Stomach (tissue), 8 donors: ENCODE measurements at regions not wholly inside any gene's neighbourhood (a gene's known extent, or its start where the extent isn't known, plus 50 kb on each side); places are given as distances from the start of the nearest gene placed in this dataset.

Source experiments
- DNase-seq, 2 donors: peaks; one replicate each; pipeline versions ENCODE4 v3.0.0 to v3.0.0-alpha.2; 2013 to 2019
- H3K27ac ChIP-seq, 5 donors: fragments of 200-600 bp in 4 of 5; sonication (generic) in 4 of 5; one replicate each; pipeline ENCODE4 v1.5.1; 2013 to 2019; ENCODE audit warnings: mild to moderate bottlenecking in 1 of 5, moderate library complexity in 1 of 5
- H3K27me3 ChIP-seq, 3 donors: fragments of 200-600 bp; sonication (generic); one replicate each; pipeline ENCODE4 v1.5.1; 2017 to 2019; ENCODE audit warnings: mixed run types in 1 of 3
- H3K36me3 ChIP-seq, 4 donors: fragments of 200-600 bp; sonication (generic); 1 replicate in 3 of 4; 2 replicates in 1 of 4; pipeline ENCODE4 v1.5.1; 2016 to 2019
- H3K4me1 ChIP-seq, 4 donors: fragments of 200-600 bp; sonication (generic); one replicate each; pipeline ENCODE4 v1.5.1; 2016 to 2019
- H3K4me3 ChIP-seq, 4 donors: fragments of 200-600 bp; sonication (generic) in 3 of 4; one replicate each; pipeline ENCODE4 v1.5.1; 2016 to 2019; ENCODE audit warnings: mild to moderate bottlenecking in 1 of 4
- H3K9me3 ChIP-seq, 4 donors: fragments of 200-600 bp; sonication (generic); one replicate each; pipeline ENCODE4 v1.5.1; 2016 to 2019
- EP300 ChIP-seq: sonication (generic); formaldehyde crosslinking; IDR thresholded peaks from one replicate; pipeline ENCODE4 v1.6.1; 2017; ENCODE audit warnings: antibody characterized with exemption
- POLR2A ChIP-seq, 4 donors: fragments of 450-650 bp; IDR thresholded peaks; one replicate each; pipeline ENCODE4 v1.6.1; 2016; ENCODE audit warnings: antibody characterized with exemption in 4 of 4, control low read depth in 2 of 4, mild to moderate bottlenecking in 1 of 4, moderate library complexity in 1 of 4
- POLR2AphosphoS5 ChIP-seq, 3 donors: sonication (generic); formaldehyde crosslinking; IDR thresholded peaks; one replicate each; pipeline ENCODE4 v1.6.1; 2016; ENCODE audit warnings: antibody characterized with exemption in 3 of 3
- WGBS, 5 donors: extraction: QIAGEN DNeasy Blood & Tissue Kit in 3 of 5; methylation state at CpG; one replicate each; pipeline versions ENCODE4 v1.1.5 to v1.1.7; 2013 to 2018; 5-methylcytosine and 5-hydroxymethylcytosine counted together
- intact Hi-C: fragments of 100-400 bp; cut with DNase I; formaldehyde crosslinking; loops from one replicate; pipeline ENCODE4 v1.15.1; 2023; ENCODE audit warnings: low total_unique reads
- TF ChIP-seq, protein P1 (sequence below), 7 experiments: fragments of 450-650 bp in 4 of 7; fragments of 200-600 bp in 3 of 7; sonication (generic) in 3 of 7; IDR thresholded peaks; one replicate each; pipeline ENCODE4 v1.5.1; 2016 to 2019; ENCODE audit warnings: antibody characterized with exemption in 7 of 7, control low read depth in 2 of 7, mild to moderate bottlenecking in 1 of 7
- donor health status: healthy with polysubstance abuse.
- donor health status: Bipolar disorder and iron deficiency.
- donor health status: healthy.

DNA sequence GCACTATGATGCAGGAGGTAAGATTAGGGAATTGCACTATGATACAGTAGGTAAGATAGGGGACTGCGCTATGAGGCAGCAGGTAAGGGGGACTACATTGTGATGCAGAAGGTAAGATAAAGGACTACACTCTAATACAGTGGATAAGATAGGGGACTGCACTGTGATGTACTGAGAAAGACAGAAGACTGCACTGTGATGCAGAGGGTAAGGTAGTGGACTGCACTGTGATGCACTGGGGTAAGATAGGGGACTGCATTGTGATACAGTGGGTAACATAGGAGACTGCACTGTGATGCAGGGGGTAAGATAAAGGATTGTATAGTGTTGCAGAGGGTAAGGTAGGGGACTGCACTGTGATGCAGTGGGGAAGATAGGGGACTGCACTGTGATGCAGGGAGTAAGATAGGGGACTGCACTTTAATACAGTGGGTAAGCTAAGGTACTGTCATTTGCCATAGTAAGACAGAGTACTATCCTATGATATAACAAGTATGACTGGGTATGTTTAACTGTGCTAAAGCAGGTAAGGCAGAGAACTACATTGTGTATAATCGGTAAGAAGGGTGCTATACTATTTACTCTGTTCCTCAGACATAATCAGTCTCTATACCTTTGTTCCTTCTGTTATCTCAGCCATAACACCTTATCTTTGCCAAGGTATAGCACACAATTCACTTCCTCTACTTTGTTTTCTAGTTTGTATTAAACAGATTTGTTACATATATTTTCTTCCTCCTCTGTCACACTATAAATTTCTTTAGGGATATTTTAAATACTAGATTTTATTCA, 208.5 kb downstream of the BARHL2 start:
- WGBS, 5 donors: 40 to 80% (median 61%) methylated on average over 2 of the region's 2 CpGs

DNA sequence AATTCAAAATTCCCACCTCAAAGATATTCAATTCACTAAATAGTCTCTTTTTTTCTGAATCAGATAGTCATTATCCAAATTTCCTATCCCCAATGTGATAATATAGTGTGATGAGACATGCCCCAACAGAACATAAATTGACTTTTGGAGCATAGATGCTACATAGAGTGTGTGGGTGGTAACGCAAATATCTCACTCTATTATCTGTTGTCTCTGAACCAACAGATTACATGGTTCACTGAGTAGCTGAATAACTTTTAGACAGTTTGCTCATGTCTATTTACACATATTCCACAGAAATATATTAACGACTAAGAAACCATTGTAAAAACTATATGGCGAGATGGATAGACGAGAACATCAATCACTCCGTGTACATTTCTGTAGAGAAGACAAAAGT, 209.9 kb downstream of the BARHL2 start:
- TF ChIP-seq POLR2AphosphoS5 (IDR thresholded peaks at IDR 0.05) (no peak), POLR2A (IDR thresholded peaks at IDR 0.05) (no peak), EP300 (no peak)
- TF ChIP-seq, protein P1, sequence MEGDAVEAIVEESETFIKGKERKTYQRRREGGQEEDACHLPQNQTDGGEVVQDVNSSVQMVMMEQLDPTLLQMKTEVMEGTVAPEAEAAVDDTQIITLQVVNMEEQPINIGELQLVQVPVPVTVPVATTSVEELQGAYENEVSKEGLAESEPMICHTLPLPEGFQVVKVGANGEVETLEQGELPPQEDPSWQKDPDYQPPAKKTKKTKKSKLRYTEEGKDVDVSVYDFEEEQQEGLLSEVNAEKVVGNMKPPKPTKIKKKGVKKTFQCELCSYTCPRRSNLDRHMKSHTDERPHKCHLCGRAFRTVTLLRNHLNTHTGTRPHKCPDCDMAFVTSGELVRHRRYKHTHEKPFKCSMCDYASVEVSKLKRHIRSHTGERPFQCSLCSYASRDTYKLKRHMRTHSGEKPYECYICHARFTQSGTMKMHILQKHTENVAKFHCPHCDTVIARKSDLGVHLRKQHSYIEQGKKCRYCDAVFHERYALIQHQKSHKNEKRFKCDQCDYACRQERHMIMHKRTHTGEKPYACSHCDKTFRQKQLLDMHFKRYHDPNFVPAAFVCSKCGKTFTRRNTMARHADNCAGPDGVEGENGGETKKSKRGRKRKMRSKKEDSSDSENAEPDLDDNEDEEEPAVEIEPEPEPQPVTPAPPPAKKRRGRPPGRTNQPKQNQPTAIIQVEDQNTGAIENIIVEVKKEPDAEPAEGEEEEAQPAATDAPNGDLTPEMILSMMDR (IDR thresholded peaks at IDR 0.05): no peak
- 67 to 91% (median 85%) methylated on average over 5 of the region's 5 CpGs for WGBS, 5 donors
- no peak for DNase-seq

More for the DNA sequence above, 208.5 kb downstream of the BARHL2 start:
- H3K27me3 ChIP-seq: no peaks in the 10 kb centered on the region
- H3K9me3 ChIP-seq: no peaks in the 10 kb centered on the region
- no peaks in the 10 kb centered on the region for H3K36me3 ChIP-seq
- no peak overlapping the region for H3K27ac ChIP-seq
- no peaks in the 10 kb centered on the region for H3K4me1 ChIP-seq
- DNase-seq: no peak
- no peak overlapping the region for H3K4me3 ChIP-seq
- intact Hi-C loops: no loop called here
- TF ChIP-seq EP300 (no peak), POLR2A (IDR thresholded peaks at IDR 0.05) (no peak), POLR2AphosphoS5 (IDR thresholded peaks at IDR 0.05) (no peak)
- TF ChIP-seq, protein P1 (IDR thresholded peaks at IDR 0.05): no peak

DNA sequence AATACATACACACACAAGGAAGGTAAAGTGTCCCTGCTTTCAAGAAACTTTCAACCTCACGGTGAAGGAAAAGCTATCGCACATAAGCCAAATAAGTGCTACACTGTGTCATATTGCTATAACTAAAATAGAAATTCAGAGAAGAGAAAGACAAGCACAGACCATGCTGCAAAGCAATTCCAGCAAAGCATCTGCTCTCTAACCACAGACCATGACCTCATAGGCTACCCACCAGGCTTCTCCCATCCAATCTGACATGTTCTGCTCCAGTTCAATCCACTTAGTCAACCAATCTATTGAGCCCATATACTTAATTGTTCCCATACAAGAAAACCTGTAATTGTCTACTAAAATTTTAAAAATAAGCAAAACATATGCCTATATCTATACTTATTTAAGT, 211.3 kb downstream of the BARHL2 start:
- 92 to 98% (median 97%) methylated on average over 2 of the region's 2 CpGs for WGBS, 5 donors
- H3K27ac ChIP-seq: no peak overlapping the region
- no peak for DNase-seq
- TF ChIP-seq POLR2A (IDR thresholded peaks at IDR 0.05): no peak
- no peak for TF ChIP-seq POLR2AphosphoS5 (IDR thresholded peaks at IDR 0.05)
- TF ChIP-seq, protein P1 (IDR thresholded peaks at IDR 0.05): no peak
- no peak for TF ChIP-seq EP300
- H3K9me3 ChIP-seq: no peaks in the 10 kb centered on the region
- no peak overlapping the region for H3K4me3 ChIP-seq
- H3K27me3 ChIP-seq: no peaks in the 10 kb centered on the region
- intact Hi-C loops: no loop called here
- no peaks in the 10 kb centered on the region for H3K36me3 ChIP-seq
- no peaks in the 10 kb centered on the region for H3K4me1 ChIP-seq

More for the DNA sequence above, 209.9 kb downstream of the BARHL2 start:
- H3K9me3 ChIP-seq: no peaks in the 10 kb centered on the region
- H3K27ac ChIP-seq: no peak overlapping the region
- H3K27me3 ChIP-seq: no peaks in the 10 kb centered on the region
- H3K36me3 ChIP-seq: no peaks in the 10 kb centered on the region
- intact Hi-C loops: no loop called here
- no peak overlapping the region for H3K4me3 ChIP-seq
- H3K4me1 ChIP-seq: no peaks in the 10 kb centered on the region

DNA sequence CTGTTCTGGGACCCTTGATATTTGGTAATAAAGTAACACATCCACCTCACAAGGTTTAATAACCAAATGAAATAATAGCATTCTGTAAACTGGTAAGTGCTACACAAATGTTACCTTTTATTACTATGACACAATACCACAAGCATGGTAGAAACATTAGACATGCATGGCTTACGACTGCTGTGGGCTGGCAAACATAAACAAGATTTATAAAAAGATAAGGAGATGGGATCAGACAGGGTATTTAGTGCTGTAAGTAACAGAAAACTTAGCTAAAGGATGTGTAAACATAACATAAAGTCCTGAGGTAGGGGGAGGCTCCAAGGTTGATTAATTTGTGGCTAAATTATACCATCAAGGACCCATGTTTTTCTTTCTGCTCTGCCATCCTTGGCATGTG, 212.6 kb downstream of the BARHL2 start:
- Histone ChIP-seq H3K27ac (no peak overlapping the region), H3K27me3 (no peaks in the 10 kb centered on the region), H3K9me3 (no peaks in the 10 kb centered on the region), H3K4me3 (no peak overlapping the region), H3K36me3 (no peaks in the 10 kb centered on the region), H3K4me1 (no peaks in the 10 kb centered on the region)
- intact Hi-C loops: no loop called here
- TF ChIP-seq POLR2AphosphoS5 (IDR thresholded peaks at IDR 0.05) (no peak), EP300 (no peak), POLR2A (IDR thresholded peaks at IDR 0.05) (no peak)
- TF ChIP-seq, protein P1 (IDR thresholded peaks at IDR 0.05): no peak
- WGBS, 5 donors: 47 to 65% (median 61%) methylated on average over 1 of the region's 1 CpG
- no peak for DNase-seq
